Endodermal cell (in vitro differentiated cells): ENCODE measurements at regions not wholly inside any gene's neighbourhood (a gene's known extent, or its start where the extent isn't known, plus 50 kb on each side); places are given as distances from the start of the nearest gene placed in this dataset.

Source experiments
- DNase-seq: peaks from one replicate; pipeline ENCODE4 v3.0.0-alpha.2; 2017
- H3K27ac ChIP-seq: 2 replicates; pipeline ENCODE4 v1.5.1; 2013; ENCODE audit warnings: mild to moderate bottlenecking, low read depth, low read length, moderate library complexity
- H3K27me3 ChIP-seq: 2 replicates; pipeline ENCODE4 v1.6.1; 2013; ENCODE audit warnings: mild to moderate bottlenecking, low read length, moderate library complexity; ENCODE audit not compliant: insufficient read depth, control insufficient read depth, poor library complexity, severe bottlenecking
- H3K36me3 ChIP-seq: 2 replicates; pipeline ENCODE4 v1.7.0; 2013; ENCODE audit warnings: mild to moderate bottlenecking, low read length, moderate library complexity; ENCODE audit not compliant: control insufficient read depth, insufficient read depth
- H3K4me1 ChIP-seq: one replicate; pipeline ENCODE4 v1.7.0; 2013; ENCODE audit warnings: low read length; ENCODE audit not compliant: control insufficient read depth, insufficient read depth
- H3K4me3 ChIP-seq: 2 replicates; pipeline ENCODE4 v1.5.1; 2013; ENCODE audit warnings: mild to moderate bottlenecking, low read length, moderate library complexity
- H3K9ac ChIP-seq: 2 replicates; pipeline ENCODE4 v1.6.1; 2013; ENCODE audit warnings: mild to moderate bottlenecking, low read length, moderate library complexity; ENCODE audit not compliant: poor library complexity, severe bottlenecking; ENCODE audit errors: extremely low read depth
- H3K9me3 ChIP-seq: 2 replicates; pipeline ENCODE4 v1.6.1; 2013; ENCODE audit warnings: mild to moderate bottlenecking, low read length, moderate library complexity; ENCODE audit not compliant: control insufficient read depth
- H3K27ac Mint-ChIP-seq: 2 replicates; pipeline ENCODE4 v1.8.0; 2020; ENCODE audit warnings: mixed read lengths
- H3K27me3 Mint-ChIP-seq: 2 replicates; pipeline ENCODE4 v1.8.0; 2021; ENCODE audit warnings: mild to moderate bottlenecking, mixed read lengths; ENCODE audit not compliant: insufficient read depth
- H3K36me3 Mint-ChIP-seq: 2 replicates; pipeline ENCODE4 v1.8.0; 2020; ENCODE audit warnings: low read depth, mixed read lengths
- H3K4me1 Mint-ChIP-seq: 2 replicates; pipeline ENCODE4 v1.8.0; 2020; ENCODE audit warnings: mixed read lengths
- H3K4me3 Mint-ChIP-seq: 2 replicates; pipeline ENCODE4 v1.8.0; 2020; ENCODE audit warnings: mild to moderate bottlenecking, moderate library complexity, mixed read lengths
- H3K9me3 Mint-ChIP-seq: 2 replicates; pipeline ENCODE4 v1.8.0; 2020; ENCODE audit warnings: mild to moderate bottlenecking, mixed read lengths
- WGBS, 2 experiments: methylation state at CpG; one replicate each; pipeline versions ENCODE4 v1.1.5 to v1.1.7; 2013; ENCODE audit warnings: missing lambda C conversion rate in 2 of 2, mixed read lengths in 1 of 2; ENCODE audit not compliant: insufficient coverage in 1 of 2, insufficient read length in 1 of 2; 5-methylcytosine and 5-hydroxymethylcytosine counted together
- TF ChIP-seq, protein P1 (sequence below): fragments of 200-600 bp; sonication (generic); conservative IDR thresholded peaks from 2 replicates; pipeline ENCODE4 v1.5.0; 2021; ENCODE audit warnings: antibody characterized with exemption, mild to moderate bottlenecking

DNA sequence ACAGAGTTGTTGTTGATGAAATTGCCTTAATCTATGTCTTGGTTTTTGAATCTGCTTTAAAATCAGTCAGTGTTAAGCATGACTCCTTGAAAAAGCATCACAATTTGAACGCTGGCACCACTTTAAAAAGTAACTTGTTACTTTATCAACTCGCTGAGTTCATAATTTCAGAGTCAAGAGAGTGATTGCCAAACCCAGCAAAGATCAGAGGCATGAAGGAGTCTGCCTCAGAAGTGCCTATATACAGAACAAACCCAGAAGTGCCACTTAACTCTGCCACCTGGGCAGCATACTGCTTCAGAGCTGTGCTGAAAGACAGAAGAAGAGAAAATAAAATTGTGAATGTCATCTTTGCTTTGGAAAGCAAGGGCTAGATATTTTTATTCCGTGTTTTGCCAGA is 73.6 kb upstream of the HCRTR2 start:
- TF ChIP-seq, protein P1, sequence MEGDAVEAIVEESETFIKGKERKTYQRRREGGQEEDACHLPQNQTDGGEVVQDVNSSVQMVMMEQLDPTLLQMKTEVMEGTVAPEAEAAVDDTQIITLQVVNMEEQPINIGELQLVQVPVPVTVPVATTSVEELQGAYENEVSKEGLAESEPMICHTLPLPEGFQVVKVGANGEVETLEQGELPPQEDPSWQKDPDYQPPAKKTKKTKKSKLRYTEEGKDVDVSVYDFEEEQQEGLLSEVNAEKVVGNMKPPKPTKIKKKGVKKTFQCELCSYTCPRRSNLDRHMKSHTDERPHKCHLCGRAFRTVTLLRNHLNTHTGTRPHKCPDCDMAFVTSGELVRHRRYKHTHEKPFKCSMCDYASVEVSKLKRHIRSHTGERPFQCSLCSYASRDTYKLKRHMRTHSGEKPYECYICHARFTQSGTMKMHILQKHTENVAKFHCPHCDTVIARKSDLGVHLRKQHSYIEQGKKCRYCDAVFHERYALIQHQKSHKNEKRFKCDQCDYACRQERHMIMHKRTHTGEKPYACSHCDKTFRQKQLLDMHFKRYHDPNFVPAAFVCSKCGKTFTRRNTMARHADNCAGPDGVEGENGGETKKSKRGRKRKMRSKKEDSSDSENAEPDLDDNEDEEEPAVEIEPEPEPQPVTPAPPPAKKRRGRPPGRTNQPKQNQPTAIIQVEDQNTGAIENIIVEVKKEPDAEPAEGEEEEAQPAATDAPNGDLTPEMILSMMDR = no peak
- Mint-ChIP-seq H3K27me3 (peaks cover 17% of the 10 kb centered on the region), H3K36me3 (no peaks in the 10 kb centered on the region), H3K4me1 (no peaks in the 10 kb centered on the region), H3K27ac (no peak overlapping the region), H3K9me3 (no peaks in the 10 kb centered on the region), H3K4me3 (no peak overlapping the region)
- DNase-seq = no peak
- WGBS, 2 experiments = 80 to 96% methylated on average over 3 of the region's 3 CpGs
- Histone ChIP-seq H3K9ac (no peak overlapping the region), H3K4me3 (no peak overlapping the region), H3K4me1 (no peaks in the 10 kb centered on the region), H3K9me3 (no peaks in the 10 kb centered on the region), H3K27me3 (no peaks in the 10 kb centered on the region), H3K36me3 (no peaks in the 10 kb centered on the region), H3K27ac (no peak overlapping the region)

DNA sequence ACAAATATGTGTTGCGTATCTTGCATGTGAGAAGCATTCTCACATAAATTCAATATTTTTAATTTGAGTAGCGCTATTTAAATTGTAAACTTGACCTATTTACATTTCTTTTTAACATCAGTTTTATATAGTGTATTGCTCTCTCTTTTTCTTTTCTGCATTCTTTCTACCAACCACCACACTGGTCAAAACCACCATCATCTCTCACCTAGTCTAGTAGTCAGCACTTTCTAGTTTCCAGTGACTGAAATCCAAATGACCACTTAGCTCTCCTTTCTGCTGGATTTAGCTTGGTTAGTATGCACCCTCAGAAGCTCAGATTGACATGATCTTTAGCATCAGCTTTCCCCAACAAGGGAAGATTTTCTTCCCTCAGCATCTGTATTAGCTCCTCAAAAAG is 73.2 kb upstream of the HCRTR2 start:
- TF ChIP-seq, protein P1 = no peak
- no peak for DNase-seq
- no peaks in the 10 kb centered on the region for H3K36me3 Mint-ChIP-seq

DNA sequence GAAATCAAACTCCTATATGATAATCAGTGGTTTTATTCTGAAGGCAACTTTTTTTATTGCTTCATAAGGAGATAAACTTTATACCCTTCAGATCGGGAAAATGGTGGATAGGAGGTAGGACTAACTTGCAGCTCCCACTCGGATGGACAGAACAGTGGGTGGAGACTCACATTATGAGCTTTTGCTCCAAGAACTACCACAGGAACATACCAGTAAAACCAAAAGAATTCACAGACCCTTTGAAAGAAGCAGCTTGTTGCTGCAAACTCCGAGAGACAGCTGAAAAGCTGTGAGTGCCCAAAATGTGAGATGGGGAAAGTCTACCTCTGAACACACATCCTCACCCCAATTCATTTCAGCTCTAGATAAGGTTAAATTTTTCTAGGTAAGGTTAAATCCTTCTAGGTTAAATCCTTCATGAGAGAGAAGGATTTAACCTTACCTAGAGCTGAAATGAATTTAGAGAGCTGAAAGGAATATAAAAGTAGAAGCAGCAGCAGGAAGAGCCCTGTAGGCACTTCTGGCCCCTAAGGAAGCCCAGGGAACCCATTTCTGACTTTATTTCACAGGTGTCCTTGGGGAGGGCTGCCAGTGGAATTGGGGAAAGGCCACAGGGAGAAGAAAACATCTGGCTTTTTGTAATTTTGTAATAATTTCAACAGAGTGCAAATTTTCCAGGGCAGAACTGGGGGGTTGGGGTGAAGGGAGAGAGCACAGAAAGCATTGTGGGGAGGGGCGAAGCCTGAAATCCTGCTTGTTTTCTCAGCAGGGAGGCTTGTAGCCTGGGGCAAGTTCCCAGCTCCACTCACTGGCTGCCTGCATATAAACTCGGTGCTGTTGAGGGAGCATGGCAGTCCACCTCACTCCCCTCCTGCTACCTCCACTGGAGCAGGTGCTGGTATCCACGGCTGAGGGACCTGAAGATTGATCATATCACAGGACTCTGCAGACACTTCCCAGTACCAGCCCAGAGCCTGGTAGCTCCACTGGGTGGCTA is 65.9 kb upstream of the HCRTR2 start:
- 66% methylated on average over 6 of the region's 6 CpGs; no CpG with 5 or more reads in 1 of the 2 experiments for WGBS, 2 experiments
- Mint-ChIP-seq H3K27ac (peak overlapping the region; percentile 62), H3K4me1 (peaks cover 25% of the 10 kb centered on the region), H3K4me3 (peak overlapping the region; percentile 24), H3K27me3 (no peaks in the 10 kb centered on the region), H3K36me3 (no peaks in the 10 kb centered on the region), H3K9me3 (peaks cover 15% of the 10 kb centered on the region)
- Histone ChIP-seq H3K27me3 (no peaks in the 10 kb centered on the region), H3K4me1 (peaks cover 8% of the 10 kb centered on the region), H3K27ac (no peak overlapping the region), H3K9ac (no peak overlapping the region), H3K9me3 (peaks cover 8% of the 10 kb centered on the region), H3K36me3 (no peaks in the 10 kb centered on the region), H3K4me3 (peak overlapping the region; percentile 1)
- DNase-seq = peak; percentile 74
- TF ChIP-seq, protein P1 = no peak

More for the DNA sequence above, 73.2 kb upstream of the HCRTR2 start:
- H3K9ac ChIP-seq = no peak overlapping the region
- no peak overlapping the region for H3K4me3 ChIP-seq
- H3K27me3 ChIP-seq = no peaks in the 10 kb centered on the region
- 84 to 100% methylated on average over 1 to 2 of the region's 2 CpGs for WGBS, 2 experiments
- H3K9me3 Mint-ChIP-seq = no peaks in the 10 kb centered on the region
- no peaks in the 10 kb centered on the region for H3K4me1 Mint-ChIP-seq
- no peaks in the 10 kb centered on the region for H3K4me1 ChIP-seq
- no peaks in the 10 kb centered on the region for H3K9me3 ChIP-seq
- H3K27ac ChIP-seq = no peak overlapping the region
- H3K27ac Mint-ChIP-seq = no peak overlapping the region
- H3K4me3 Mint-ChIP-seq = no peak overlapping the region
- no peaks in the 10 kb centered on the region for H3K36me3 ChIP-seq
- H3K27me3 Mint-ChIP-seq = peaks cover 14% of the 10 kb centered on the region
